Motor neuron (in vitro differentiated cells): ENCODE measurements at regions not wholly inside any gene's neighbourhood (a gene's known extent, or its start where the extent isn't known, plus 50 kb on each side); places are given as distances from the start of the nearest gene placed in this dataset.

Experiments used
- ATAC-seq, 8 experiments: fragments of 200-7000 bp; cut with Tn5 transposase; replicated peaks in 6 of 8; 2 replicates each; pipeline ENCODE4 v1.8.0; 2021; ENCODE audit warnings: mild to moderate bottlenecking in 8 of 8, moderate library complexity in 8 of 8
- H3K27ac ChIP-seq, 2 donors: fragments of 250-450 bp; sonication (Bioruptor Pico); 2 replicates each; pipeline ENCODE4 v1.9.0; 2021; ENCODE audit warnings: antibody characterized with exemption in 2 of 2, mild to moderate bottlenecking in 2 of 2, moderate library complexity in 1 of 2
- H3K4me1 ChIP-seq, 2 donors: fragments of 250-450 bp; sonication (Bioruptor Pico); replicated peaks in 1 of 2; 2 replicates each; pipeline ENCODE4 v1.6.1; 2021; ENCODE audit warnings: antibody characterized with exemption in 2 of 2, mild to moderate bottlenecking in 2 of 2, moderate library complexity in 1 of 2
- H3K4me3 ChIP-seq, 5 donors: fragments of 250-450 bp; sonication (Bioruptor Pico); 2 replicates each; pipeline ENCODE4 v1.9.0; 2021; ENCODE audit warnings: antibody characterized with exemption in 5 of 5, mild to moderate bottlenecking in 5 of 5, moderate library complexity in 4 of 5
- WGBS, 10 experiments: fragments of 450-650 bp; shearing (Covaris generic); methylation state at CpG; one replicate each; pipeline ENCODE4 v1.0.0; 2022; 5-methylcytosine and 5-hydroxymethylcytosine counted together
- in situ Hi-C, 9 experiments: fragments of 400-800 bp; cut with MboI; loops; one replicate each; pipeline ENCODE4 v1.15.0; 2021; ENCODE audit warnings: low sequenced_read_pairs in 9 of 9, low pct_unique_long_range_greater_than_20kb in 2 of 9; ENCODE audit not compliant: unreplicated experiment in 9 of 9

GRCh38 chr4:30619679-30620078 is 100.5 kb upstream of the PCDH7 start:
- in situ Hi-C loops = no loop called here
- 0 to 100% (median 11%) methylated on average over 1 of the region's 1 CpG; no CpG with 5 or more reads in 4 of the 10 experiments for WGBS, 10 experiments

GRCh38 chr4:30620711-30621110 is 99.5 kb upstream of the PCDH7 start:
- WGBS, 10 experiments = 0 to 100% (median 56%) methylated on average over 1 of the region's 1 CpG; no CpG with 5 or more reads in 1 of the 10 experiments
- Histone ChIP-seq H3K4me1 (no peaks in the 10 kb centered on the region), H3K4me3 (no peak overlapping the region), H3K27ac (no peak overlapping the region)
- ATAC-seq = no peak
- in situ Hi-C loops = no loop called here

More at GRCh38 chr4:30619679-30620078, 100.5 kb upstream of the PCDH7 start:
- H3K4me3 ChIP-seq = no peak overlapping the region
- no peaks in the 10 kb centered on the region for H3K4me1 ChIP-seq
- no peak overlapping the region for H3K27ac ChIP-seq
- ATAC-seq = peak in 1 of 8 experiments; percentile 63

- WGBS, 10 experiments = 0 to 100% (median 85%) methylated on average over 1 to 3 of the region's 3 CpGs; no CpG with 5 or more reads in 1 of the 10 experiments
- in situ Hi-C loops = no loop called here
- ATAC-seq = peak in 1 of 8 experiments; percentile 18
- no peak overlapping the region for H3K4me3 ChIP-seq
- H3K27ac ChIP-seq = no peak overlapping the region
- H3K4me1 ChIP-seq = no peaks in the 10 kb centered on the region
These were observed 89.7 kb upstream of the PCDH7 start for GRCh38 chr4:30630431-30630830.

- no peak overlapping the region for H3K27ac ChIP-seq
- WGBS, 10 experiments = 0 to 100% (median 80%) methylated on average over 1 of the region's 1 CpG; no CpG with 5 or more reads in 1 of the 10 experiments
- in situ Hi-C loops = no loop called here
These were observed 87.4 kb upstream of the PCDH7 start for GRCh38 chr4:30632751-30633150.

GRCh38 chr4:30641345-30641744 is 78.8 kb upstream of the PCDH7 start:
- no peak for ATAC-seq

More at GRCh38 chr4:30632751-30633150, 87.4 kb upstream of the PCDH7 start:
- no peak for ATAC-seq
- no peak overlapping the region for H3K4me3 ChIP-seq
- H3K4me1 ChIP-seq = no peaks in the 10 kb centered on the region

GRCh38 chr4:30642567-30642966 is 77.6 kb upstream of the PCDH7 start:
- Histone ChIP-seq H3K4me1 (no peaks in the 10 kb centered on the region), H3K4me3 (no peak overlapping the region), H3K27ac (no peak overlapping the region)
- WGBS, 10 experiments = 0 to 60% (median 0%) methylated on average over 1 of the region's 1 CpG; no CpG with 5 or more reads in 1 of the 10 experiments
- ATAC-seq = peak in 5 of 8 experiments; percentile 58 to 86 (median 83)
- in situ Hi-C loops = no loop called here

More at GRCh38 chr4:30641345-30641744, 78.8 kb upstream of the PCDH7 start:
- Histone ChIP-seq H3K27ac (no peak overlapping the region), H3K4me3 (no peak overlapping the region), H3K4me1 (no peaks in the 10 kb centered on the region)
- in situ Hi-C loops = no loop called here
- WGBS, 10 experiments = 67 to 100% methylated on average over 1 of the region's 1 CpG; no CpG with 5 or more reads in 8 of the 10 experiments

GRCh38 chr4:30653291-30653690 is 66.9 kb upstream of the PCDH7 start:
- WGBS, 10 experiments = 0 to 92% (median 55%) methylated on average over 1 of the region's 1 CpG; no CpG with 5 or more reads in 1 of the 10 experiments
- H3K4me1 ChIP-seq = no peaks in the 10 kb centered on the region

GRCh38 chr4:30656828-30657227 is 63.3 kb upstream of the PCDH7 start:
- no peaks in the 10 kb centered on the region for H3K4me1 ChIP-seq
- in situ Hi-C loops = no loop called here
- 2 to 100% (median 70%) methylated on average over 1 to 5 of the region's 5 CpGs for WGBS, 10 experiments
- no peak overlapping the region for H3K27ac ChIP-seq
- H3K4me3 ChIP-seq = no peak overlapping the region
- no peak for ATAC-seq

More at GRCh38 chr4:30653291-30653690, 66.9 kb upstream of the PCDH7 start:
- Histone ChIP-seq H3K4me3 (no peak overlapping the region), H3K27ac (no peak overlapping the region)
- in situ Hi-C loops = no loop called here
- ATAC-seq = no peak

GRCh38 chr4:30667919-30668318 is 52.2 kb upstream of the PCDH7 start:
- Histone ChIP-seq H3K4me3 (no peak overlapping the region), H3K27ac (no peak overlapping the region), H3K4me1 (no peaks in the 10 kb centered on the region)
- in situ Hi-C loops = no loop called here
- 0 to 100% (median 40%) methylated on average over 1 to 3 of the region's 3 CpGs; no CpG with 5 or more reads in 1 of the 10 experiments for WGBS, 10 experiments
- no peak for ATAC-seq

- 0 to 100% (median 76%) methylated on average over 1 to 3 of the region's 3 CpGs; no CpG with 5 or more reads in 2 of the 10 experiments for WGBS, 10 experiments
- Histone ChIP-seq H3K27ac (no peak overlapping the region), H3K4me1 (no peaks in the 10 kb centered on the region), H3K4me3 (no peak overlapping the region)
- ATAC-seq = peak in 1 of 8 experiments; percentile 26
- in situ Hi-C loops = no loop called here
These were observed 50.0 kb upstream of the PCDH7 start for GRCh38 chr4:30670206-30670605.
